SK-N-SH (cell line): ENCODE measurements at regions not wholly inside any gene's neighbourhood (a gene's known extent, or its start where the extent isn't known, plus 50 kb on each side); places are given as distances from the start of the nearest gene placed in this dataset.

Experiments used
- CTCF ChIA-PET: fragments of 300-600, 350-600 bp; formaldehyde crosslinking; extraction: SDS; loops from one replicate; lab custom pipeline; 2021; lab: Yijun Ruan, JAX
- POLR2A ChIA-PET: fragments of 350-600 bp; sonication (Branson Sonifier 250); formaldehyde crosslinking; extraction: SDS; loops from one replicate; lab custom pipeline; 2020; ENCODE audit warnings: antibody characterized with exemption, inconsistent platforms; lab: Yijun Ruan, JAX
- DNase-seq: peaks from one replicate; pipeline ENCODE4 v3.0.0; 2012
- H2AFZ ChIP-seq: fragments of 200-600 bp; sonication (generic); 2 replicates; pipeline ENCODE4 v1.8.1; 2016; ENCODE audit warnings: antibody characterized with exemption, mild to moderate bottlenecking, low read depth
- H3F3A ChIP-seq: fragments of 200-600 bp; sonication (generic); replicated peaks from 2 replicates; pipeline ENCODE3; 2016; ENCODE audit warnings: antibody characterized with exemption, mild to moderate bottlenecking; ENCODE audit not compliant: insufficient read depth
- H3K27ac ChIP-seq, 2 experiments: fragments of 200-500 bp in 1 of 2; fragments of 200-600 bp in 1 of 2; sonication (Bioruptor generic) in 1 of 2; sonication (generic), shearing (Covaris generic) in 1 of 2; 2 replicates each; pipeline versions ENCODE4 v1.5.1 to v1.6.1; 2014 to 2016; ENCODE audit warnings: low read depth in 2 of 2, inconsistent platforms in 1 of 2, low read length in 1 of 2, mild to moderate bottlenecking in 1 of 2, mixed read lengths in 1 of 2
- H3K27me3 ChIP-seq: fragments of 200-600 bp; sonication (generic), shearing (Covaris generic); 2 replicates; pipeline ENCODE4 v1.6.1; 2016; ENCODE audit warnings: mixed run types; ENCODE audit not compliant: insufficient read depth
- H3K36me3 ChIP-seq, 2 experiments: fragments of 200-500 bp in 1 of 2; fragments of 200-600 bp in 1 of 2; sonication (Bioruptor generic) in 1 of 2; sonication (generic) in 1 of 2; replicated peaks in 1 of 2; 2 replicates each; pipeline versions ENCODE3 to v1.5.1; 2014 to 2016; ENCODE audit warnings: low read length in 1 of 2, mild to moderate bottlenecking in 1 of 2; ENCODE audit not compliant: insufficient read depth in 2 of 2, control insufficient read depth in 1 of 2
- H3K4me1 ChIP-seq, 2 experiments: fragments of 200-500 bp in 1 of 2; fragments of 200-600 bp in 1 of 2; sonication (Bioruptor generic) in 1 of 2; sonication (generic), shearing (Covaris generic) in 1 of 2; 2 replicates each; pipeline versions ENCODE4 v1.5.1 to v1.6.1; 2014 to 2016; ENCODE audit warnings: low read depth in 1 of 2, low read length in 1 of 2, mixed run types in 1 of 2; ENCODE audit not compliant: insufficient read depth in 2 of 2, control insufficient read depth in 1 of 2
- H3K4me2 ChIP-seq: fragments of 200-600 bp; sonication (generic), shearing (Covaris generic); 2 replicates; pipeline ENCODE4 v1.6.1; 2017; ENCODE audit warnings: mixed run types
- H3K4me3 ChIP-seq, 2 experiments: fragments of 200-500 bp in 1 of 2; fragments of 200-600 bp in 1 of 2; sonication (Bioruptor generic) in 1 of 2; sonication (generic), shearing (Covaris generic) in 1 of 2; 2 replicates each; pipeline versions ENCODE4 v1.5.1 to v1.8.1; 2014 to 2016; ENCODE audit warnings: low read depth in 2 of 2, inconsistent platforms in 1 of 2, low read length in 1 of 2, mild to moderate bottlenecking in 1 of 2, mixed read lengths in 1 of 2, moderate library complexity in 1 of 2
- H3K79me2 ChIP-seq: fragments of 200-600 bp; sonication (generic); 2 replicates; pipeline ENCODE4 v1.8.1; 2017; ENCODE audit warnings: mild to moderate bottlenecking; ENCODE audit not compliant: insufficient read depth
- H3K9ac ChIP-seq: fragments of 200-600 bp; sonication (generic); 2 replicates; pipeline ENCODE4 v1.6.1; 2017; ENCODE audit warnings: mixed run types
- H3K9me2 ChIP-seq: fragments of 200-600 bp; sonication (generic); 2 replicates; pipeline ENCODE4 v1.6.1; 2017; ENCODE audit warnings: mixed run types
- H3K9me3 ChIP-seq: fragments of 200-600 bp; sonication (generic); 2 replicates; pipeline ENCODE4 v1.6.1; 2017; ENCODE audit warnings: mixed run types, mild to moderate bottlenecking, moderate library complexity
- H4K20me1 ChIP-seq: fragments of 200-600 bp; sonication (generic); 2 replicates; pipeline ENCODE4 v1.6.1; 2017; ENCODE audit warnings: mild to moderate bottlenecking, mixed run types; ENCODE audit not compliant: insufficient read depth
- ELF1 ChIP-seq: IDR thresholded peaks from 2 replicates; pipeline ENCODE4 v1.4.0; 2012
- FOXJ3 ChIP-seq: sonication (generic); formaldehyde crosslinking; IDR thresholded peaks from 2 replicates; pipeline ENCODE4 v1.5.1; 2020; ENCODE audit warnings: mild to moderate bottlenecking, missing genetic modification reagents
- GABPA ChIP-seq: IDR thresholded peaks from 2 replicates; pipeline ENCODE4 v1.4.0; 2012; ENCODE audit warnings: low read depth, mild to moderate bottlenecking
- GATA2 ChIP-seq: sonication (generic); formaldehyde crosslinking; IDR thresholded peaks from 2 replicates; pipeline ENCODE4 v1.5.0; 2020; ENCODE audit warnings: mild to moderate bottlenecking, missing genetic modification reagents
- NFIC ChIP-seq: IDR thresholded peaks from 2 replicates; pipeline ENCODE4 v1.4.0; 2012; ENCODE audit warnings: borderline replicate concordance
- NRF1 ChIP-seq: IDR thresholded peaks from 2 replicates; pipeline ENCODE4 v1.6.1; 2012; ENCODE audit warnings: low read depth, mild to moderate bottlenecking, low read length
- POLR2AphosphoS5 ChIP-seq: IDR thresholded peaks from 2 replicates; pipeline ENCODE4 v1.6.1; 2012; ENCODE audit warnings: low read depth, low read length
- RCOR1 ChIP-seq: fragments of 150-350 bp; IDR thresholded peaks from 2 replicates; pipeline ENCODE4 v1.6.1; 2017; ENCODE audit warnings: antibody characterized with exemption, low read length
- RFX5 ChIP-seq: IDR thresholded peaks from 2 replicates; pipeline ENCODE4 v1.6.1; 2012; ENCODE audit warnings: mild to moderate bottlenecking, improper control_type of control experiment, low read length
- TAF1 ChIP-seq: IDR thresholded peaks from 2 replicates; pipeline ENCODE4 v1.6.1; 2012; ENCODE audit warnings: low read depth, mild to moderate bottlenecking, low read length, moderate library complexity, borderline replicate concordance
- USF1 ChIP-seq: IDR thresholded peaks from 2 replicates; pipeline ENCODE4 v1.4.0; 2012; ENCODE audit warnings: low read depth, borderline replicate concordance
- YY1 ChIP-seq: IDR thresholded peaks from 2 replicates; pipeline ENCODE4 v1.4.0; 2012; ENCODE audit warnings: low read depth, mild to moderate bottlenecking
- ZBTB33 ChIP-seq: IDR thresholded peaks from 2 replicates; pipeline ENCODE4 v1.4.0; 2012; ENCODE audit warnings: low read depth, borderline replicate concordance
- WGBS: methylation state at CpG from one replicate; pipeline ENCODE4 v1.1.6; 2017; ENCODE audit warnings: low lambda C conversion rate; 5-methylcytosine and 5-hydroxymethylcytosine counted together

- no peak for DNase-seq
- Histone ChIP-seq H3K4me3 (no peak overlapping the region), H3K27ac (no peak overlapping the region), H3K9me3 (no peaks in the 10 kb centered on the region), H3K79me2 (no peaks in the 10 kb centered on the region), H3K36me3 (no peaks in the 10 kb centered on the region), H2AFZ (no peak overlapping the region), H3K9me2 (no peaks in the 10 kb centered on the region)
- CTCF ChIA-PET = no interaction called here
- TF ChIP-seq GATA2 (CRISPR knock-in tag) = no peak
- TF ChIP-seq NFIC = 0 out of 2 replicates have a peak, but pooled peaks have one; percentile 18
- TF ChIP-seq, all 33 proteins: peak for 1
- no peak overlapping the region for H3K9ac ChIP-seq
- no peaks in the 10 kb centered on the region for H4K20me1 ChIP-seq
- no peaks in the 10 kb centered on the region for H3K27me3 ChIP-seq
- H3K4me1 ChIP-seq = peaks cover 0 to 6% of the 10 kb centered on the region in 2 experiments; a peak in 2 of 4 replicates
- H3F3A ChIP-seq = no peaks in the 10 kb centered on the region
- WGBS = 28% methylated on average over 6 of the region's 6 CpGs
- POLR2A ChIA-PET = no interaction called here
- H3K4me2 ChIP-seq = no peak overlapping the region
These were observed 245.3 kb upstream of the RASA1 start for GRCh38 chr5:87022415-87022814.

- Histone ChIP-seq H2AFZ (no peak overlapping the region), H3K79me2 (no peaks in the 10 kb centered on the region), H3K4me1 (no peaks in the 10 kb centered on the region), H3K9me2 (no peaks in the 10 kb centered on the region), H3F3A (no peaks in the 10 kb centered on the region), H3K27me3 (no peaks in the 10 kb centered on the region), H3K9me3 (0 out of 2 replicates have a peak, but pooled peaks cover 3% of the 10 kb centered on the region), H3K4me3 (no peak overlapping the region), H3K27ac (no peak overlapping the region), H3K9ac (no peak overlapping the region), H3K4me2 (no peak overlapping the region), H4K20me1 (no peaks in the 10 kb centered on the region), H3K36me3 (no peaks in the 10 kb centered on the region)
- TF ChIP-seq ELF1 (no peak), POLR2AphosphoS5 (no peak), RCOR1 (no peak), GABPA (no peak), RFX5 (no peak), FOXJ3 (CRISPR knock-in tag) (no peak), NRF1 (no peak), USF1 (no peak), TAF1 (no peak), YY1 (no peak), ZBTB33 (no peak)
- ChIA-PET CTCF (no interaction called here), POLR2A (no interaction called here)
- no peak for DNase-seq
- WGBS = 3% methylated on average over 1 of the region's 1 CpG
These were observed 240.1 kb upstream of the RASA1 start for GRCh38 chr5:87027570-87027969.
